ENCODE measurements at regions not wholly inside any gene's neighbourhood (a gene's known extent, or its start where the extent isn't known, plus 50 kb on each side); places are given as distances from the start of the nearest gene placed in this dataset.

DNA sequence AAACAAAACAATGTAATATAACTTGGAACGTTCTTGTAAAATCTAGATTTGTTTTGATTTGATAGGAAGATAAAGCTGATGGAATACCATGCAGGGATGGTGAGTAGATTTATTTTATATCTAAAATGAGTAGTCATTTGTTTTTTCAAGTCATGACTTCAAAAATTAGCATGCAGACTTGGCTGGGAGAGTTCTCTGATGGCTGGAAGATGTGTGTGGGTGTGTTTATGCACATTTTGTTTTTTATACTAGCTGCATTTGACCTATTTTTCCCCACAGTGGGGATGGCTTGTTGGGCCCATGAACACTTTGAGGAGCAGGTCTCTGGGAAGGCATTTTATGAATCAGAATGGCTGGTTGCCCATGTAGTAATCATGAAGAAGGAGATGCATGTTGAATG lies 109.2 kb downstream of the MTRR start:
- Histone ChIP-seq H3K27me3 (no peaks in the 10 kb centered on the region), H3K27ac (no peak overlapping the region), H3K36me3 (no peaks in the 10 kb centered on the region), H3K9me3 (no peaks in the 10 kb centered on the region), H3K4me3 (no peak overlapping the region), H3K4me1 (no peaks in the 10 kb centered on the region)
- DNase-seq (ENCODE audit: low spot score), result no peak
- TF ChIP-seq, protein P1, sequence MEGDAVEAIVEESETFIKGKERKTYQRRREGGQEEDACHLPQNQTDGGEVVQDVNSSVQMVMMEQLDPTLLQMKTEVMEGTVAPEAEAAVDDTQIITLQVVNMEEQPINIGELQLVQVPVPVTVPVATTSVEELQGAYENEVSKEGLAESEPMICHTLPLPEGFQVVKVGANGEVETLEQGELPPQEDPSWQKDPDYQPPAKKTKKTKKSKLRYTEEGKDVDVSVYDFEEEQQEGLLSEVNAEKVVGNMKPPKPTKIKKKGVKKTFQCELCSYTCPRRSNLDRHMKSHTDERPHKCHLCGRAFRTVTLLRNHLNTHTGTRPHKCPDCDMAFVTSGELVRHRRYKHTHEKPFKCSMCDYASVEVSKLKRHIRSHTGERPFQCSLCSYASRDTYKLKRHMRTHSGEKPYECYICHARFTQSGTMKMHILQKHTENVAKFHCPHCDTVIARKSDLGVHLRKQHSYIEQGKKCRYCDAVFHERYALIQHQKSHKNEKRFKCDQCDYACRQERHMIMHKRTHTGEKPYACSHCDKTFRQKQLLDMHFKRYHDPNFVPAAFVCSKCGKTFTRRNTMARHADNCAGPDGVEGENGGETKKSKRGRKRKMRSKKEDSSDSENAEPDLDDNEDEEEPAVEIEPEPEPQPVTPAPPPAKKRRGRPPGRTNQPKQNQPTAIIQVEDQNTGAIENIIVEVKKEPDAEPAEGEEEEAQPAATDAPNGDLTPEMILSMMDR (IDR thresholded peaks at IDR 0.05), result no peak

DNA sequence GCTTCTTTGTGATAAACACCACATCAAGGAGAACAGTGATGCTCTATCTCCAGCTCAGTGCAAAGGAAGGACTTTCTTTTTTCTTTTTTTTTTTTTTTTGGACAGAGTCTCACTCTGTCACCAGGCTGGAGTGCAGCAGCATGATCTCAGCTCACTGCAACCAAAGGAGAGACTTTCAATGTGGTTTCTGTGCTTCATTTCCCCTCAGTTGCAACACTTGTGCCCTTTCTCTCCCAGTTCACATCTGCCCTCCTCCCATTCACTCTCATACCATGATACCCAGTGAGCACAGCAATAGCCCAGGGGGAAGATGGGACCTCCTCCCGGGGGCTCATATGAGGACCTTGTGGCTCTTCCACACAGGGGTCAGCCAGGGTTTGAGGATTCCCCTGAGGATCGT lies 110.0 kb downstream of the MTRR start:
- DNase-seq (ENCODE audit: low spot score), result no peak
- Histone ChIP-seq H3K27me3 (no peaks in the 10 kb centered on the region), H3K27ac (no peak overlapping the region), H3K4me3 (no peak overlapping the region), H3K9me3 (no peaks in the 10 kb centered on the region), H3K4me1 (no peaks in the 10 kb centered on the region), H3K36me3 (no peaks in the 10 kb centered on the region)
- TF ChIP-seq, protein P1 (IDR thresholded peaks at IDR 0.05), result no peak

DNA sequence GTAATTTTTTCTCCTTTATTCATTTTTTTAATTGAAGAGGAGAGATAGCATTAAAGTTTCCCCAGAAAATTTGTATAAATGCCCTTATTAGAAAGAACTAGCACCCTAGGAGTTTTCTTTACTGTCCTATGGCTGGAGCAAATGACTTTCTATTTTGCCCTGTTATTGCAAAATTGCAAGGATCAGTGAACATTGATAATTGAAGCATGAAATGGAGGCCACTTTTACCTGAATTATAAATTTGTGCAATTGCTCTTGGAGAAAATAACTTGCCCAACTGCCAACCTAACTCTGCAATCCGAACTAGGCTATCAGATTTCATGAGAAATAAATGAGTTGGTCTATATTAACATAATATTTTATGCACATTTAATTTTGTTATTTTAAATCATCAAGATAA lies 111.9 kb downstream of the MTRR start:
- Histone ChIP-seq H3K4me3 (no peak overlapping the region), H3K9me3 (no peaks in the 10 kb centered on the region), H3K36me3 (no peaks in the 10 kb centered on the region), H3K4me1 (no peaks in the 10 kb centered on the region), H3K27me3 (no peaks in the 10 kb centered on the region), H3K27ac (no peak overlapping the region)
- TF ChIP-seq, protein P1 (IDR thresholded peaks at IDR 0.05), result no peak
- no peak for DNase-seq (ENCODE audit: low spot score)

DNA sequence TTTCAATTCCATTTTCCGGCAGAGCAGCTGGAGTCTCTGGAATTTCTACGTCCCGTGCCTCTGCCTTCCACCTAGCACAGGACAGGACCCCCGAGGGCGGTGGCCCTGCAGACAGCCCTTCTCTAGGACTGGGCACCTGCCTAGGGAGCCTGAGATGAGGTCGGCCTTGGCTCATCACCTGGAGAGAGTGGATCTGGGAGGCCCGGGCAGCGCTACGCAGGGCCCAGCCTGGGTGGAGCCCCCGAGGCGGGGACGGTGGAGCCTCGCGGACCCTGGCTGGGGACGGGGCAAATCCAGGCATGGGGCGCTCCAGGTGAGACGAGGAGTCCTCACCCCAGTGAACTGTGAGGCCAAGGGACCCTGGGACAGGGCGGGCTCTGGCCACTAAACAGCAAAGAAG lies 114.5 kb downstream of the MTRR start:
- no peak overlapping the region for H3K27ac ChIP-seq
- H3K4me1 ChIP-seq, result no peaks in the 10 kb centered on the region

DNA sequence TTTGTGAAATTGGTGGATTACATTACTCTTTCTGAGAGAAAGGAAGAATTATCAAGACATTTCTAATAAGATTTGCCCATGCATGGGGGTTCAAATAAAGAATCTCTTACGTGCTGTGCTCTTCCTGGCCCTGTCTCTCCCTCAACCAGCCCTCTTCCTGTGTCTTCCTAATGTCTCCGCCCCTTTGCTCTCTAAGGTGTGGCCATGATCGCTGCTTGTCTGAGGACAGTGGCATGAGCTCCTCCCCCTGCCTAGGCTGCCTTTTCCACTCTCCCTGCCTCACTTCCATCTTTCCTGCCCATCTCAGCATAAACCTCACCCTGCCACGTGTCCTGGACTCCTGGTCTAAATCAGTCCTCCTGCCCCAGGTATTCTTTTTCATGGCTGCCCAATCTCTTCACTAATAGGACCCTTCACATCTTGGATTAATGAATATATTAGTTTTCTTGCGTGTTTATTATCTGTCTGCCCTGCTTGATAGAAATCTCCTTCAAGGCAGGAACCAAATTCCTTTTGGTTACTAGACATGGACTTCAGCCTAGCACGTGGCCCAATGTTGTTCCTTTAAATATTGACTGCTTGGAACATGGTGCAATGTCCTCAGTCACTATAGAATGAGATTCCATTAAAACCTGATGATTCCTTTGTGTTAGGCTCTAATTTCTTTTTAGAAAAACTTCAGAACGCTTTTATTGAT lies 122.3 kb downstream of the MTRR start:
- Histone ChIP-seq H3K4me3 (no peak overlapping the region), H3K36me3 (no peaks in the 10 kb centered on the region), H3K9me3 (no peaks in the 10 kb centered on the region), H3K27ac (no peak overlapping the region), H3K4me1 (no peaks in the 10 kb centered on the region), H3K27me3 (no peaks in the 10 kb centered on the region)
- DNase-seq (ENCODE audit: low spot score), result no peak
- TF ChIP-seq, protein P1 (IDR thresholded peaks at IDR 0.05), result no peak

More for the DNA sequence above, 114.5 kb downstream of the MTRR start:
- Histone ChIP-seq H3K9me3 (no peaks in the 10 kb centered on the region), H3K36me3 (no peaks in the 10 kb centered on the region), H3K4me3 (no peak overlapping the region), H3K27me3 (no peaks in the 10 kb centered on the region)
- DNase-seq (ENCODE audit: low spot score), result no peak
- TF ChIP-seq, protein P1 (IDR thresholded peaks at IDR 0.05), result no peak
